HG03571 (cell line): ENCODE measurements at regions not wholly inside any gene's neighbourhood (a gene's known extent, or its start where the extent isn't known, plus 50 kb on each side); places are given as distances from the start of the nearest gene placed in this dataset.

Experiments
- ATAC-seq: cut with Tn5 transposase; IDR thresholded peaks from one replicate; pipeline ENCODE4 v1.9.1; 2021; ENCODE audit not compliant: unreplicated experiment

GRCh38 chr3:153714588-153715290 lies 406.5 kb upstream of the ARHGEF26 start:
- no peak for ATAC-seq

GRCh38 chr3:153722157-153722556 lies 399.0 kb upstream of the ARHGEF26 start:
- no peak for ATAC-seq

GRCh38 chr3:153731071-153731470 lies 390.1 kb upstream of the ARHGEF26 start:
- ATAC-seq: no peak

DNA sequence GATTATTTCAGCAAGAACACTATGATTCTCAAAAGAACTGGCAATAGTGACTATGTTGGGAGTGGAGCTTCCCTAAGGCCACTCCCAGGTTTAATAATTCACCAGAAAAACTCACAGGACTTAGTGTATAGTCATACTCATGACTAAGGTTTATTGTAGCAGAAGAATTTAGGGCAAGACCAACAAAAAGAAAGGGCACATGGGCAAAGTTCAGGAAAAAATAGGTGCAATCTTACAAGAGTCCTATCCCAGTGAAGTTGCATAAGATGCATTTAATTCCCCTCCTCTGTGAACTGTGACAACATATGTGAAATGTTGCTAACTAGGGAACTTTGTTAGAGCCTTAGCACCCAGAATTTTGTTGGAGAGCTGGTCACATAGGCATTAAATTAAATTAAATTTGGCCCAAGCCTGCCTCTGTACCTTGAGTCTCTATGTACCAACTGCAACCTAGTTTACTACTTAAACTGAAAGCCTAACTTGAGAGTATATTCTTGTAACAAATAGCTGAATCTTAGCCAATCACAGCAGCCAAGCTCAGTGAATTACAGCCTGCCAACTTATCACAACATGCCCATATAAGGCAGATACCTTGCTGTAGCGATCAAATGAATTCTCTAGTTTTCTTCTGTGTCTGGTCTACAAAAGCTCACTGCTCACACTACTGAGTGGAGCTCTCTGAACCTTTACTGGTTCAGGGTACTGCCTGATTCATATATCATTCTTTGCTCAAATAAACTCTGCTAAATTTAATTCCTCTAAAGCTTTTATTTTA lies 386.2 kb upstream of the ARHGEF26 start:
- ATAC-seq: no peak

GRCh38 chr3:153740109-153740508 lies 381.1 kb upstream of the ARHGEF26 start:
- ATAC-seq: no peak

DNA sequence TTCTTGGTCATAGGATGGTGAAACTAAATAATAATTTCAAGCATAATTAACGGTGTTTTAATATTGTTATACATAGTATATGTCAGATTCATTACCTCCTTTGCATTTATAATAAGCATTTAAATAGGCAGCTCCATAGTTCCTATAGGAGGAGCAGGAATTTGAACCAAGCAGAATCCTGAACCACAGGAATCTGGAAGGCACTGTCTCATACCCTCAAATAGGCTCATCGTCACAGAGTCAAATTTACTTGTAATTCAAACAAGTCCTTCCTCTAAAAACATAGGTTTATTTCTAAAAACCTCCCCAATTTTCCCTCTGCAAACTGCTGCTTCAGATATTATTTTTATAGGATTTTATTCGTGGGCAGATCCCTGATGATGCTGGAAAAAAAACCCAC lies 376.3 kb upstream of the ARHGEF26 start:
- ATAC-seq: no peak

DNA sequence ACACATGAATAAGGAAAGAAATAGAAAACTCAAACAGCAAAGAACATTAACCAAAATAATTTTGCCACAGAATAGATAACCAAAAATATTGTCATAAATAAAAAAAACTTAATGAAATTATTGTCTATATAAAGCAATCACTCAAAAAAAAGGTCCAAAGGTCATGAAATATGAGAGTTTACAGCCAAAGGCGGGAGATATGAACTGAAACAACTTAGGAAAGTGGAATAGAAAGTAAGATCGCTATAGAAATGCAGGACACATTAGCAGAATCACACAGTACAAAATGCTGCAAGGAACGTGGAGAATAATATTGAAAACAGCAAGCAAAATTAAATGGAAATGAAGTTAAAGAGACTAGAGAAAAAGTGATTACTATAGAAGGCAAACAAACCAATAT lies 375.0 kb upstream of the ARHGEF26 start:
- no peak for ATAC-seq

GRCh38 chr3:153749070-153749610 lies 372.1 kb upstream of the ARHGEF26 start:
- ATAC-seq: no peak

- ATAC-seq: no peak
These were observed 368.7 kb upstream of the ARHGEF26 start for GRCh38 chr3:153752405-153753027.

GRCh38 chr3:153753035-153753434 lies 368.2 kb upstream of the ARHGEF26 start:
- ATAC-seq: no peak

GRCh38 chr3:153756816-153757215 lies 364.4 kb upstream of the ARHGEF26 start:
- ATAC-seq: no peak

DNA sequence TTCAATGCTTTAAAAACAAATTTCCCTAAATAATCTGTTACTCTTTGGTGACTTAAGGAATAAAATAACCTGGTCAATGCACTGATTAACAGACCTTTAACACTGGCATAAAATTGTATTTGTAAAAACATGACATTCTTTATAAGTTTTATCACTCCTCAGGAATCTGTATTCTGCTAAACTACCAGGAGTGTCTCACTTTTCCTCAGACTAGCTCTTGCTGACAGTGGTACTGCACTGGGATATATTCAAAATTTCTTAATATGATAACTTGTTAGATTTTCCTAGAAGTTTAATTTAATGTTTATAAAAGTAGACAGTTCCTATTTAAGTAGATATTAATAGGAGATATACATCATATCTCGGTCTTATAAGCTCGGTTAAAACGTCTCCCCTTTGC lies 363.4 kb upstream of the ARHGEF26 start:
- no peak for ATAC-seq

DNA sequence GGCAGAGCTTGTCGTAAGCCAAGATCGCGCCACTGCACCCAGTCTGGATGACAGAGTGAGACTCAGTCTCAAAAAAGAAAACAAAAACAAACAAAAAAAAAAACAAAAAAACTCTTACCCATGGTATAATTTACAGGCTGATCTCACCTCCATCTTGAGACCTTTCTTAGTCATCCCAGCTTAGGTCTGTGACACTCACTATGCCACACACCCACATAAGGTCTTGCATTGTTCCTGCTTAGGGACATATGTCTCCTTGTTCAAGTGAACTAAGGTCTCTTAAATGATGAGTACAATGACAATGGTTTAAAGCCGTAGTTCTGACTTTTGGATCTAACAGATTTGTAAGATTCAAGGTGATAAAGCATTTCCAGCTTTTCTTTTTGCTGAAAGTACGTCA lies 360.2 kb upstream of the ARHGEF26 start:
- ATAC-seq: no peak

- no peak for ATAC-seq
These were observed 358.6 kb upstream of the ARHGEF26 start for GRCh38 chr3:153762411-153763235.

DNA sequence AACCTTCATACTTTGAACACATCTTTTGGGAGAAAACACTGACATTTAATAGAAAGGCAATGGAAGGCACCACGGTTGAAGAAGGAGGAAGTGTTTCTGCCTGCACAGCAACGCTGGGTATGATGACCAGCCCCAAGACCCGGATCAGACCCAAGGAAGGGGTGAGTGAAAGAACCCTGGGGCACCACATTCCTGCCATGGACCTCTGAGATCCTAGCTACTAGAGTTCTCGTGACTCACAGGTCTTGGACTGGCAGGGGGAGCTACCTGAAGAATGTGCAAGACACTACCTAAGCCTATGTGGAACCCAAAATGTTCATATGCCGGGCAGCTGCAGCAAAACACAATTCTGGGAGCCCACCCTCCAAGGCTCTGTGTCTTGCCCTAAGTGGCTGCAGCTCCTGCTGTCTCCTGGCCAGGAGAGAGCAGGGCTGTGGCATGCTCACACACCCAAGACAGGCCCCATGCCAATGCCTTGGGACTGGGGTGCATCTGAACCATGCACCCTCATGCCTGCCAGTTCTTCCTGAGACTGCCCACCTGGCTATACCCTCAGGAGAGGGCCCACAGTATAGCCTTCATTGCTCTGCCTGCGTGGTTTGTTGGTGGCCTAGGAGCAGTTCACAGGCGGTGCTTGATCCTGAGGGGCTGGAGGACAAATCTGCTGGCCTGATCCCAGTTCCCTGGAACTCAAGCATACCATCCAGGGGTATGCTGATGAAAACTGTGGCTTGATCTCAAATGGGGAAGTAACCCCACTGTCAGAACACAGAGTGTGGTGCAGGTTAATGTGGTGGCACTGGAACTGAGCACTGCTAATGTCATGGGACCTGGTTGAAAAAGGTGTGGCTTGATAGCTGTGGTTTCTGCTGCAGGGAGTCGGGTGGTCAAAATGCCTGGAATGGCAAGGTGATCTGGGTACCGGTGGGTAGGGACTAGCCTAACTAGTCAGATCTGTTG lies 353.3 kb upstream of the ARHGEF26 start:
- ATAC-seq: peak; percentile 3

DNA sequence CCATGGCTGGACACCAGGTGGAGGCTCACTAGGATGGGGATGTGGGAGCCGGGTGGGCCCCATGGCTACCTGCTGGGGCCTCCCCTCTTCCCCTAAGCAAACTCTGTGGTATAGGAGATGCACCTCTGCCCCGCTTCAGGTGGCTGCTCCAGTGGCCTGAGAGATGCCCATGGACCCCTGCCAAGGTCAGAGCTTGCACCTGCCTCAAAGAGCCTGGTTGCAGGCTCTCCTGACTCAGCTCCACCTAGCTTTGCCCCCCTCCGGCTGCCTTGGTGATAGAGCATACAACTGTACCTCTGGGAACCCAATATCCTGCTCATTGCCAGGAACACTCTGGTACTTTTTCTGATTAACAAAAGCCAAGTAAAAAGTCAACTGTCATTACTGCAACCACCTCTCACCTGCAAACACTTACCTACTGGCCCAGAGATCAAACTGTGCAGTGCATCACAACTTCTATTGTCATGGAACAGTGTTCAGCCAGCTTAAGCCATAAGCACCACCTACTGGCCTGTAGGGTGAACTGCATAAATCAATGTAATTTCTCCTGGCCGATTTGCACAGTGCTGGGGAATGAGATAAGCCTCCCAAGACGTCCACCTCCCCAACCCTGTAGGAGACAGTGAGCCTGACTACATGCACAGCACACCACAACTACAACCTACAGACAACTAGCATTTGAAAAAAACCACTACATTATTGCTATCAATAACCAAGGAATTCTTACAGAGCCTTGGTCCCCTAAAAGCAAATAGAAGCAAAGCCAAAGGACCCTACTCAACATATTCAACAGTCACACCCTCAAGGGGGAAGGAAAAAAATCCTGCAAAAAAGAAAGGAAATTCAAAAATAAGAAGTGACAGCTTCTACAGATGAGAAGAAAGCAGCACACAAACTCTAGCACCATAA lies 352.4 kb upstream of the ARHGEF26 start:
- peak; percentile 92 for ATAC-seq

GRCh38 chr3:153783106-153783505 lies 338.1 kb upstream of the ARHGEF26 start:
- ATAC-seq: no peak

- no peak for ATAC-seq
These were observed 337.3 kb upstream of the ARHGEF26 start for GRCh38 chr3:153783741-153784480.
